Skeletal muscle tissue (tissue), 3 donors: ENCODE measurements at regions not wholly inside any gene's neighbourhood (a gene's known extent, or its start where the extent isn't known, plus 50 kb on each side); places are given as distances from the start of the nearest gene placed in this dataset.
A peak's percentile ranks its signal among the peaks of the same experiment; 100 is the strongest.

Experiments used
- H3K27ac ChIP-seq: one replicate; pipeline ENCODE4 v1.7.0; 2013; ENCODE audit warnings: mild to moderate bottlenecking, low read depth, low read length, inconsistent platforms
- H3K27me3 ChIP-seq, 3 donors: one replicate each; pipeline ENCODE4 v1.7.0; 2013; ENCODE audit warnings: low read length in 3 of 3; ENCODE audit not compliant: control insufficient read depth in 3 of 3, insufficient read depth in 3 of 3
- H3K36me3 ChIP-seq, 3 donors: one replicate each; pipeline ENCODE4 v1.7.0; 2013; ENCODE audit warnings: low read length in 3 of 3; ENCODE audit not compliant: control insufficient read depth in 3 of 3, insufficient read depth in 3 of 3
- H3K4me1 ChIP-seq, 3 donors: one replicate each; pipeline ENCODE4 v1.7.0; 2013; ENCODE audit warnings: low read length in 3 of 3, mild to moderate bottlenecking in 3 of 3; ENCODE audit not compliant: control insufficient read depth in 3 of 3, insufficient read depth in 3 of 3
- H3K4me3 ChIP-seq, 3 donors: one replicate each; pipeline ENCODE4 v1.7.0; 2013; ENCODE audit warnings: low read length in 3 of 3
- H3K9ac ChIP-seq, 3 donors: one replicate each; pipeline ENCODE4 v1.7.0; 2013; ENCODE audit warnings: low read length in 3 of 3, mild to moderate bottlenecking in 3 of 3, moderate library complexity in 2 of 3, low read depth in 1 of 3
- H3K9me3 ChIP-seq, 3 donors: one replicate each; pipeline ENCODE4 v1.7.0; 2013; ENCODE audit warnings: low read length in 3 of 3; ENCODE audit not compliant: control insufficient read depth in 3 of 3
- donor health status: Osteomylitis.

DNA sequence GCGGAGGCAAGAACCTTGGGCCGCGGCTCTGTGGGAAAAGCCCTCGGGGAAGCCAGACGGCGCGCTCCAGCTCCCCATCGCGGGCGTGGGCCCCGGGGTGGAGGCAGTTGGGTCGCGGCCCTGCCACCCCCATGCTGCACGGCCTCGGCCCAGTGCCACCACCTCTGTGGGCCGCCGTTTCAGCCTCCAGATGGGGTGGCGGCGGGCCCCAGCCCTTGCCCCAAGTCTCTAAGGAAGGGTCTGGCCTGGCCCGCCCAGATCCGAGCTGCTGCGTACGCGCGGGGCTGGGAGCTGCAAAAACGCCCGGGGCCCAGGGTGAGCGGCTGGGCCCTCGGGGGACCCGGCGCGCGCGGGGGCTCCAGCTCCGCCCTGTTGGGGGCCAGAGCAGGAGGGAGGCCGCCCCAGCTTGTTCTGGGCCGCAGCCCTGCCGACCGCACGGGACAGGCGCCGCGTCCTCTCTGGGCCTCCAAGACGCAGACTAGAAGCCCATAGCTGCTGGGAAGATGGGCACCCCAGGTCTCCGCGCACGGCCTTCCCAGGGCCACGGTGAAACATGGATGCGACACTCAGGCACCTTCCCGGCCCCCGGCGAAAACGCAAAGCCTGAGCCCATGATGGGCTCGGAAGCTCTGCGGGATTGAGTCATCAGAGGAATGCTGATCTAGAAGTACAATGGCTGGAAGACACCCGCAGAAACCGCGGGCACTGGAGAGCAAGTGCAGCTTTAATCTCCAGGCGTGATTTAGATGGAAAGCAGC is 110.1 kb downstream of the KCTD15 start:
- Histone ChIP-seq H3K27me3 (peaks cover 13 to 18% (median 13%) of the 10 kb centered on the region in 3 donors), H3K27ac (no peak overlapping the region)

GRCh38 chr19:33910922-33911321 is 114.3 kb downstream of the KCTD15 start:
- no peaks in the 10 kb centered on the region for H3K36me3 ChIP-seq
- H3K4me1 ChIP-seq = no peaks in the 10 kb centered on the region
- H3K9ac ChIP-seq = no peak overlapping the region
- H3K9me3 ChIP-seq = no peaks in the 10 kb centered on the region
- H3K4me3 ChIP-seq = no peak overlapping the region
- H3K27ac ChIP-seq = no peak overlapping the region
- H3K27me3 ChIP-seq = peaks cover 2 to 15% (median 5%) of the 10 kb centered on the region in 3 donors

More for the DNA sequence above, 110.1 kb downstream of the KCTD15 start:
- no peaks in the 10 kb centered on the region for H3K36me3 ChIP-seq
- peak overlapping the region in 2 of 3 donors; percentile 20 to 54 for H3K4me3 ChIP-seq
- H3K4me1 ChIP-seq = peaks cover 4 to 7% (median 7%) of the 10 kb centered on the region in 3 donors
- peak overlapping the region in 1 of 3 donors; percentile 25 for H3K9ac ChIP-seq
- no peaks in the 10 kb centered on the region for H3K9me3 ChIP-seq

DNA sequence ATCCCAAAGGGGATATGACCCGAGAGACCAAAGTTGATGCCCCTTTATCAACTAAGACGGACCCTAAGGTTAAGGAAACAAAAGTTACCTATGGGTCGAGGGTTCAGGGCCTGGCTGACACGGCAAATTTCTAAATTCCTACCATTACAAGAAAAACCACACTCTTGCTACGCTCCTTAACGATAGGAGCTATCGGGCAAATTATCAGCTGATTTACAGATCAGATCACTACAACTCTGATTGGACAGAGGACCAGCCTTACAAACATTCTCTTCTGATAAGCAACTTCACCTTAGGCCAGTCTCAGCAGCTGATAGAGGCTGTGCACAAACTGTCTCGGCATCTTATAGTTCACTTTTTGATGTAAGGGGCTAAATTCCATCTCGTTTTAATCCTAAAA is 117.9 kb downstream of the KCTD15 start:
- no peaks in the 10 kb centered on the region for H3K36me3 ChIP-seq
- no peak overlapping the region for H3K9ac ChIP-seq
- H3K27ac ChIP-seq = no peak overlapping the region
- peaks cover 0 to 3% (median 0%) of the 10 kb centered on the region in 3 donors for H3K27me3 ChIP-seq
- no peak overlapping the region for H3K4me3 ChIP-seq
- H3K9me3 ChIP-seq = no peaks in the 10 kb centered on the region
- no peaks in the 10 kb centered on the region for H3K4me1 ChIP-seq

- H3K27me3 ChIP-seq = peaks cover 0 to 3% (median 0%) of the 10 kb centered on the region in 3 donors
- no peaks in the 10 kb centered on the region for H3K9me3 ChIP-seq
- H3K36me3 ChIP-seq = no peaks in the 10 kb centered on the region
These were observed 120.1 kb downstream of the KCTD15 start for GRCh38 chr19:33916792-33917191.

DNA sequence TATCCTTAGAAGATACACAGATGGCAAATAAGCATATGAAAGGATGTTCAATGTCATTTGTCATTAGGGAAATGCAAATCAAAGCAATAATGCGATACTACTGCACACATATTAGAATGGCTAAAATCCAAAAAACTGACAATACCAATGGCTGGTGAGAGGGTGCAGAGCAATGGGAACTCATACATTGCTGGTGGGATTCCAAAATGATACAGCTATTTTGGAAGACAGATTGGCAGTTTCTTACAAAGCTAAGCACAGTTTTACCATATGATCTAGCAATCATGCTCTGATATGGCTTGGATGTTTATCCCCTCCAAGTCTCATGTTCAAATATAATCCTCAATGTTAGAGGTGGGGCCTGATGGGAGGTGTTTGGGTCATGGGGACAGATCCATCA is 122.6 kb downstream of the KCTD15 start:
- H3K36me3 ChIP-seq = no peaks in the 10 kb centered on the region
- H3K27me3 ChIP-seq = peaks cover 0 to 3% (median 0%) of the 10 kb centered on the region in 3 donors
- no peak overlapping the region for H3K27ac ChIP-seq
- no peak overlapping the region for H3K4me3 ChIP-seq
- H3K9ac ChIP-seq = no peak overlapping the region
- H3K9me3 ChIP-seq = no peaks in the 10 kb centered on the region
- H3K4me1 ChIP-seq = no peaks in the 10 kb centered on the region

More at GRCh38 chr19:33916792-33917191, 120.1 kb downstream of the KCTD15 start:
- no peak overlapping the region for H3K9ac ChIP-seq
- H3K4me3 ChIP-seq = no peak overlapping the region
- no peaks in the 10 kb centered on the region for H3K4me1 ChIP-seq
- no peak overlapping the region for H3K27ac ChIP-seq

DNA sequence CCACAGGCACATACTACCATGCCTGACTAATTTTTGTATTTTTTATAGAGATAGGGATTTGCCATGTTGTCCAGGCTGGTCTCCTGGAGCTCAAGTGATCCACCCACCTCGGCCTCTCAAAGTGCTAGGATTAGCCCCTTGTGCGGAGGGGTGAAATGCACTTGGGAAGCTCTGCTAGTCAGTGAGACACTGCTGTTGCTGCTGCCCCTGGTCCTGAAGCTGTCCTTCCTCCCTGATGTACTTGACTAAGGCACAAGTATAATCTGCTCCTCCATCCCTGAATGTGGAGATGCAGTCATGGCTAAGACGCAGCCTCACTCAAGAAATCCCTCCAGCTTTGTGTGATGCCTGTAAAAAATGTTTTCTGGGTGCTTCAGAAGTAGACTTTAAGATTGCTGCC is 124.5 kb downstream of the KCTD15 start:
- no peak overlapping the region for H3K27ac ChIP-seq
- H3K27me3 ChIP-seq = no peaks in the 10 kb centered on the region
- no peaks in the 10 kb centered on the region for H3K9me3 ChIP-seq
- no peak overlapping the region for H3K9ac ChIP-seq
- no peaks in the 10 kb centered on the region for H3K36me3 ChIP-seq
- no peak overlapping the region for H3K4me3 ChIP-seq
- H3K4me1 ChIP-seq = no peaks in the 10 kb centered on the region

DNA sequence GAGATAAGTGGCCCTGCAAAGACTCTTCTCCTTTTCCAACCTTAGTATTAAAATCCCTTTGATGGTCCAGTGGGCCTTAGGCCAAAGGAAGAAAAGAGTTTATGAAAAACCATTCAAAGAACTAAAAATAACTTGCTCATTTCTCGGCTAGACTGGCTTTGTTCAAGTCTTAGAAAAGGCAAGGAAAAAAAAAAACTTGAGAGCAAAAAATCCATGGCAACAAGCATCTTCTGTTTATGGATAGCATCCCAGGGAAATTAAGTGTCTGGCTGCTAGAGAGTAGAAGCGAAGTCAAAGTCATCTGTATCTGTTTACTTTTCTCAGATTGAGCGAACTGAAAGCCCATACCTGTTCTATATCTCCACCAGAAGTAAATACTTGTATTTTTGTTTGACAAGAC is 129.6 kb downstream of the KCTD15 start:
- H3K4me3 ChIP-seq = no peak overlapping the region
- no peak overlapping the region for H3K9ac ChIP-seq
- H3K4me1 ChIP-seq = no peaks in the 10 kb centered on the region
- no peak overlapping the region for H3K27ac ChIP-seq
- H3K27me3 ChIP-seq = peaks cover 0 to 6% (median 5%) of the 10 kb centered on the region in 3 donors
- no peaks in the 10 kb centered on the region for H3K9me3 ChIP-seq
- H3K36me3 ChIP-seq = no peaks in the 10 kb centered on the region

DNA sequence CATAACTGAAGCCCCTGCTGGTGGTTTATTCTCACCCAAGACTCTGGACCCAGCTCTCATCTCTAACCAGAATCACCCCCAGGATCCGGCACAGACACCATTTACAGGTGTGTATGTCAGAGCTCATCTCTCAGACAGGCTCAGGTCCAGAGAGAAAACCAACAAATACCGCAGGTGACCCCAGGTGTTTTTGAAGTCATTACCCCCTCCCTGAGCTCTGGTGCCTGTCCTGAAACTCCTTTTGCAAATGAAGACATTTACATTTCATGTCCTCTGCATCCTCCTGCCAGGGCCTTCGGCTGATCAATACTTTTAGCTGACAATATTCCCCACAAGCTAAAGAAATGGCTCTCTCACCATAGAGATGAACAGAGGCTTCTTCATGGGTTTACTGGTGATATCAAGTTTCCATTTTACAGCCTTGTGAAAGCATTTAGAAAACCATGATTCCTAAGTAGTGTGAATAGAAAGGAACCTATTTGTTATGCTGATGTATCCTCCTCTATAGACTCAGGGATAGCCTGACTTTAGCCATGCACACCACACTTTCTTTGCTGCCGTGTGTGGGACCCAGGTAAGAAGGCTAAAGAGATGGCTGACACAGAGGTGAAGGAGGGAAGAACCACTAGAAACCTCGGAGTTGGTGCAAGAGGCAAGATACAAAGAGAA is 131.3 kb downstream of the KCTD15 start:
- H3K4me3 ChIP-seq = no peak overlapping the region
- H3K4me1 ChIP-seq = no peaks in the 10 kb centered on the region
- H3K27ac ChIP-seq = no peak overlapping the region

GRCh38 chr19:33928458-33928950 is 131.8 kb downstream of the KCTD15 start:
- H3K4me3 ChIP-seq = no peak overlapping the region
- peaks cover 0 to 6% (median 5%) of the 10 kb centered on the region in 3 donors for H3K27me3 ChIP-seq
- no peak overlapping the region for H3K9ac ChIP-seq
- no peak overlapping the region for H3K27ac ChIP-seq
- H3K36me3 ChIP-seq = no peaks in the 10 kb centered on the region
- no peaks in the 10 kb centered on the region for H3K4me1 ChIP-seq
- peaks cover 0 to under 1% (median under 1%) of the 10 kb centered on the region in 3 donors for H3K9me3 ChIP-seq

More for the DNA sequence above, 131.3 kb downstream of the KCTD15 start:
- Histone ChIP-seq H3K9me3 (no peaks in the 10 kb centered on the region), H3K27me3 (peaks cover 0 to 6% (median 5%) of the 10 kb centered on the region in 3 donors), H3K9ac (no peak overlapping the region), H3K36me3 (no peaks in the 10 kb centered on the region)

DNA sequence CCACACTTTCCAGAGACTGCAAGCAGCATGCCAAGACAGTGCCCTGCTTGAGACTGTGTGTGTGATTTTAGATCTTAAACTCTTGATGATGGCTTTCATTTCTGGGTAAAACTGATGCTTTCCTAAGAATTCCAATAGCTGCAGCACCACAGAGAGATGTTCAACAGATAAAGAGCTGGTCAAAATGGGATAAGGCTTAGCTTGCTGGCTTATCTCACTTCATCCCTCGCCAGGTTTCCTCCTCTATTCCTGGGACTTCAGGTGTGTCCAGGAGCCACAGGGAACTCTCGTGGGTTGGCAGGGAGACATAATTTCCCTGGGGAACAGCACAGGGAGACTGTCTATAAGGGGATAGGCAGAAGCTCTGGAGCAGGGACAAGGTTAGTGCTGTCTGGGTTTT is 137.3 kb downstream of the KCTD15 start:
- peaks cover 0 to 4% (median 0%) of the 10 kb centered on the region in 3 donors for H3K27me3 ChIP-seq
- H3K4me3 ChIP-seq = no peak overlapping the region
- H3K9ac ChIP-seq = no peak overlapping the region
- H3K4me1 ChIP-seq = no peaks in the 10 kb centered on the region
- H3K9me3 ChIP-seq = peaks cover 5 to 12% (median 9%) of the 10 kb centered on the region in 3 donors
- no peaks in the 10 kb centered on the region for H3K36me3 ChIP-seq
- no peak overlapping the region for H3K27ac ChIP-seq
